GM18858 (cell line): ENCODE measurements at regions not wholly inside any gene's neighbourhood (a gene's known extent, or its start where the extent isn't known, plus 50 kb on each side); places are given as distances from the start of the nearest gene placed in this dataset.
"Not testable (repeated sequence)": the region's sequence is repeated elsewhere in the genome, so short reads cannot be mapped to it uniquely, and the experiment has no call there.

Experiments used
- ATAC-seq: cut with Tn5 transposase; IDR thresholded peaks from one replicate; pipeline ENCODE4 v1.9.1; 2021; ENCODE audit not compliant: unreplicated experiment

GRCh38 chr13:56015919-56016318 is 1124.8 kb upstream of the PRR20A start:
- no peak for ATAC-seq

GRCh38 chr13:56019606-56020005 is 1121.1 kb upstream of the PRR20A start:
- no peak for ATAC-seq

DNA sequence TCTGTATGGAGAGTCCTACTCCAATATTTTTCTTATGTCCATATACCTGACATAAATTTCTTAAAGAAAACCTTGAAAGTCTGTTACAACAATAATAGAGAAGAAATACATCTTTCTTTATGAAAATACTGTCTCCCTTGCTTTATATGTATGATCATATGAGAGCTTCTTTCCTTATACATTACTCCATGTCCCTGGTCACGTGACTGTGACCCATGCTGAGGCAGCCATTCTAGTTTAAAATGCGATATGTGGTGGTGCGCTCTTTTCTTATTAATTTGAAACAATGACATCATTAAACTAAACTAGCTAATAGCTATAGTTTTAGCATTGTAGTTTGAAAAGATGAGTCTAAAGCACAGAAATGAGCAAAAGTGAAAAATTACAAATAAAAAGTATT is 1120.3 kb upstream of the PRR20A start:
- no peak for ATAC-seq

DNA sequence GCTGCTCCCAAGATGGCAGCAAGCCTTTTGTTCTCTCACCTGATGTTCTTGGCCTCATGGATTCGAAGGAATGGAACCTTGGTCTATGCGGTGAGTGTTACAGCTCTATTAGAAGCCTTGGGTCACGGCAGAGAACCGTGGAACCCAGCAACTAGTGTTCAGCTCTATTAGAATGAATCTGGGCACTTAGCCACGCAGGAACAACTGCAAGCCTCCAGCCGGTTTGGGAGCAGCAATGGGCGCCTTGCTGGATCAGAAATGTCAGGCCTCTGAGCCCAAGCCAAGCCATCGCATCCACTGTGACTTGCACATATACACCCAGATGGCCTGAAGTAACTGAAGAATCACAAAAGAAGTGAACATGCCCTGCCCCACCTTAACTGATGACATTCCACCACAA is 1100.7 kb upstream of the PRR20A start:
- no peak for ATAC-seq

DNA sequence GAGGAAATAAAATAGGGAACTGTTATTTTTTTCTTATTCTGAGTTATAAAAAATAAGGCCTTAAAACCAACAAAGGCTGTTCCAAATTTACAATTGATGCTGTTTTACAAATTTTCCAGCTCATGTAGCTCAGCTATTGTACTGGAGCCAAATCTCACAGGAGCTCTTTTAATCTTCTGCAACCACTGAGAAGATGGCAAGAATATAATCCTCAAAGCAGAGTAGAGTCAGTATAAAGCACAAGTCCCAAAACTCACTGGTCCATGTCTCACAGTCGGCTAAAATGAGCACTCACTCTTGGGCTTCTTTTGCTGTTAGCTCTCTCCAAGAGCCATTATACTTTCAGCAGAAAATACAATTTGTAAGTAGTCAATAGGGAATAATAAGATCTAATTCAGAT is 1074.4 kb upstream of the PRR20A start:
- ATAC-seq, result no peak

DNA sequence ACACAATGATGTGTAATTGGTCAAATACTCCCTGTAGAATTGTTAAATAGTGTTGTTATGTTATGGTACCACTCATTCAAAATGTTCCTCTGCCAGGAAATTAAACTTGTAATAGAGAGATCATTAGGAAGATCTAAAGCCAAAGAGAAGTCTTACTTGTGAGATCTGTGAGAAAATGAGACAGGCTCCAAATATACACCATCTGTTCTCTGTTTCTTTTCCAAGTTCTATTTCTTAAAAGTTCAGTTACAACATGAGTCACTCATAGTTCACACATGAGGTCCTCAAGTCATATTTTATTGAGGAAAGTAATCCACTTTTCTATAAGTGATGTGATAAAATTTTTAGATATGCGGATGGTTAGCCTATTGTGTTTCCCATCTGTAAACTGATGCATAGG is 1038.1 kb upstream of the PRR20A start:
- ATAC-seq, result no peak

DNA sequence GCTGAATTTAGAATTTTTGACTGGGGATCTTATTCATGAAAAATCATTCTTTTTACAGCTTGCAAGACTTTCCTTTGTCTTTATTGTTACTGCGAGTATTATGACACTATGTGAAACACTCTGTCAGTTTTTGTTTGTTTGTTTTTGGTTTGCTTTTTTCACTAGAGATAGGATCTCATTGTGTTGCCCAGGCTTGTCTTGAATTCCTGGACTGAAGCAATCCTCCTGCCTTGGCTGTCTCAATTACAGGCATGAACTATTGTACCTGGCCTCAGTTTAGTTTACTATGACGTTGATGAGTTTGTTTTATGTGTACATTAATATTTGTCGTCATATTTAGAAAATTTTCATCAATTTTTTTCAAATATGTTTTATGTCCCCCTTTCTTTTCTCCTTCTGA is 1030.0 kb upstream of the PRR20A start:
- ATAC-seq, result no peak

- no peak for ATAC-seq
These were observed 1006.2 kb upstream of the PRR20A start for GRCh38 chr13:56134524-56134923.

DNA sequence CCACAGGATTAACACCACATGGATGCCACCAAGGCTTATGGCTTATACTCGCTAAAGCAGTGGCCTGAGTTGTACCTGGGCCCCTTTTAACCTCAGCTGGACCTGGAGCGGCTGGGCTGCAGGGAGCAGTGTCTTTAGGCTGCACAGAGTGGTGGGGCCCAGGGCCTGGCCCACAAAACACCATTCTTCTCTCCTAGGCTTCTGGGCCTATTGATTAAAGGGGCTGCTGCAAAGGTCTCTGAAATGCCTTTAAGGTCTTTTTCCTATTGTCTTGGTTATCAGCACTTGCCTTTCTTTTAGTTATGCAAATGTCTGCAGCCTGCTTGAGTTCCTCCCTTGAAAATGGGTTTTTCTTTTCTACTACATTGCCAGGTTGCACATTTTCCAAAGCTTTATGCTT is 973.9 kb upstream of the PRR20A start:
- ATAC-seq, result no peak

GRCh38 chr13:56168581-56168980 is 972.1 kb upstream of the PRR20A start:
- ATAC-seq, result no peak

DNA sequence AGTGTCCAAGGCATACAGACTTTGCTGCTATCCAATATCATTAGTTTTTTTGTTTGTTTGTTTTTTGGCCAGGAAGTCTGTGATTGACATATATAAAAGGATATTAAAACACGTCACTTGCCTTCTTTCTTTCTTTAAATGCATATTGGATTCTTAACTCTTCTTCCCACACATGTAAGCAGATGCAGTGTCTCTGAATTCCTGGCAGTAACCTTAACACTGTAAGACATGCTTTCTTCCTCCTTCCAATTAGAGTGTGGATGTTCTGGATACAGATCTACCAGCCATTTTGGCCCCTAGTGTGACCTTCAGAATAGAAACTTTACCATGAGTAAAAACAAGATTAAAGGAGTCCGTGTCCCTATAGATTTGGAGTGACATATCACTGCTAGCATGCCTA is 967.4 kb upstream of the PRR20A start:
- no peak for ATAC-seq

GRCh38 chr13:56182598-56182997 is 958.1 kb upstream of the PRR20A start:
- no peak for ATAC-seq

DNA sequence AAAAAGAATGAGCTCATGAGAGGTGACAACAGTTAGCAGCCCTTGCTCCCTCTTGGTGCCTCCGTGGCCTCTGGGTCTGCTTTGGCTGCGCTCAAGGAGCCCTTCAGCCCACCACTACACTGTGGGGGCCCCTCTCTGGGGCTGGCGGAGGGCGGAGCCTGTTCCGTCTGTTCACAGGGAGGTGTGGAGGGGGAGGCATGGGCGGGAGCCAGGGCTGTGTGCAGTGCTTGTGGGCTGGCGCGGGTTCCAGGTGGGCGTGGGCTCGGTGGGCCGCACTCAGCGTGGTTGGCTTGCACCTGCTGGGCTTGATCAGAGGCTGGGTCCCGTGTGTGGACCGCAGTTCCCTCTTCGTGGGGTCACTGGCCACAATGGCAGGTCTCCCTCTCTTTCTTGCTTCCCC is 953.4 kb upstream of the PRR20A start:
- ATAC-seq, result no peak

- not testable (repeated sequence) for ATAC-seq
These were observed 952.1 kb upstream of the PRR20A start for GRCh38 chr13:56188582-56188981.

GRCh38 chr13:56189439-56189838 is 951.3 kb upstream of the PRR20A start:
- ATAC-seq, result no peak

DNA sequence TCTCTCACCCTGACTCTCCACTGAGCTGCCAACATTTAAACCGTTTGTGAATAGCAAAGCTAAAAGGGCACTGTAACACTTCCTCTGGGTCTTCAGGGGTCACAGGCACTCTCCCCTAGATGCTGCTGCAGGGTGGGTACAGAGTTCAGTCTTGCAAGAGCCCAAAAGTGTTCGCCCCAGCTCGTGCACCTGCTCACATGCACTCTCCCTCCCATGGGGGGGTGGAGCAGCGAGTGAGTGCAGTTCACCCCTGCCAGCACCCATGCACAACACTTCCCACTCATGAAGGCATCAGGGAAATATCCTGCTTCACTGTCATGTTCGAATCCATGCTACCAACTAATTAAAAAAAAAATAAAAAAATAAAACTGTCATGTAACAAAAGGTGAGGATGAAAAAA is 950.7 kb upstream of the PRR20A start:
- ATAC-seq, result no peak

- no peak for ATAC-seq
These were observed 942.4 kb upstream of the PRR20A start for GRCh38 chr13:56198350-56198749.

- ATAC-seq, result no peak
These were observed 938.9 kb upstream of the PRR20A start for GRCh38 chr13:56201834-56202233.

DNA sequence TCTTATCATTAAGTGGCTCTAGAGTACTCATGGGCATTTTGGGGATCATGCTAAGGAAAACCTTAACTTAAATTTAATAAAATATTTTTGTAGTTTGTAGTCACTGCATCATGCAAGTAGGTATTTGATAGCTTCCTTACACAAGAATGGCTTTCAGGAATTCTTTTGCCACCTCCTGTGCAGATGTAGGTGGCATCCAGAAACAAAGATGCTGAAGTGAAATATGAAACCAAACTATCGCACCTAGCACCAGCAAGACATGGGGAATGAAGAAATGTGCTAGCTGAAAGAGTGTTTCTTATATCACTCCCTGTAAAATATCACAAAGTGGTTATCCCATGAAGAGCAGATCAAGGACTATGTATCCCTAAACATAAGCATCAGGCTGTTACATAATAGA is 924.5 kb upstream of the PRR20A start:
- no peak for ATAC-seq

GRCh38 chr13:56247692-56248091 is 893.0 kb upstream of the PRR20A start:
- no peak for ATAC-seq

GRCh38 chr13:56271686-56272085 is 869.0 kb upstream of the PRR20A start:
- no peak for ATAC-seq

- no peak for ATAC-seq
These were observed 857.4 kb upstream of the PRR20A start for GRCh38 chr13:56283262-56283828.

DNA sequence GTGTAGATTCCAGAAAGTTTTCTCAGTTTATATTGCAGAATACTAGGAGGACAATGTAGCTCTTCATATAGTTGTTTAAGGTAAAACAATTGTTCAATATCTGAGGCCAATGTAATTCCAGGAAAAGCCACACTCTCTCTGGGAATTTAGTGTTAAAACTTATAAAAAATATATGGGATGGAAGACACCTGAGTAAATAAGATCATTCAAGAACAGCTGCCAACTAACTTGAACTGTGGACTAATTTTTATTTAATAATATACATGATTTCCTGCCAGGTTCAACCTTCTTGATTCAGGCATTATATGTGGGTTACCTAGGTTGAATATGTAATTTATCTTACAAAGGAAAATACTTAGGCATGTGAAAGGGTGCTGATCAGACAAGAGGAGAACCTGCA is 841.1 kb upstream of the PRR20A start:
- no peak for ATAC-seq

GRCh38 chr13:56314765-56315164 is 826.0 kb upstream of the PRR20A start:
- no peak for ATAC-seq
